ENCODE measurements at regions not wholly inside any gene's neighbourhood (a gene's known extent, or its start where the extent isn't known, plus 50 kb on each side); places are given as distances from the start of the nearest gene placed in this dataset.

DNA sequence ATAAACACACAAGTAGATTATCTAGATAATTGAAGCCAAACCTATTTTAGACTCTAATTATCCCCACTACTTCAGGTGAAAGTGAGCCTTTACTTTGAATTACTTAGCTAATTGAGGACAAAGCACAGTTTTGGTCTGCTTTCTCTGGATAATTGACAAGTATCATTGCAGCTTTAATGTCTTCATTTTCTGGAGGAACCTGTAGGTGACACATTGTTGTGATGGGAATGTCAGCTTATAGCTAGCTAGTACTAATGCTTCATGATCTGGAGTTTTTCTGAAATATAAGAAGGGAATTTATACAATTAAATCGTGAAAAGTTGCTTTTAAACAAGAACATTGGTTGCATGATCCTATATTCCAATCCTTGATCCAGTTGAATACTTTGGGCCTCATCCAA, 319.3 kb upstream of the CITED2 start:
- no peaks in the 10 kb centered on the region for H3F3A ChIP-seq (ENCODE audit: insufficient read depth)
- no peaks in the 10 kb centered on the region for H3K27me3 ChIP-seq (ENCODE audit: low read length)
- H3K9ac ChIP-seq (ENCODE audit: low read length): no peak overlapping the region
- H3K27ac ChIP-seq (ENCODE audit: low read depth, low read length): no peak overlapping the region
- H3K4me2 ChIP-seq (ENCODE audit: low read depth, low read length, poor library complexity, severe bottlenecking): no peak overlapping the region
- no peaks in the 10 kb centered on the region for H3K9me2 ChIP-seq (replicated peaks; ENCODE audit: insufficient read depth, low read length)
- no peaks in the 10 kb centered on the region for H4K20me1 ChIP-seq (ENCODE audit: low read depth, low read length)
- no peak overlapping the region for H2AFZ ChIP-seq (ENCODE audit: low read depth, low read length, severe bottlenecking)
- no peak overlapping the region for H3K4me3 ChIP-seq (ENCODE audit: insufficient read depth, low read length, poor library complexity, severe bottlenecking)
- no peaks in the 10 kb centered on the region for H3K9me3 ChIP-seq (ENCODE audit: insufficient read depth, low read length)
- TF ChIP-seq, protein P1, sequence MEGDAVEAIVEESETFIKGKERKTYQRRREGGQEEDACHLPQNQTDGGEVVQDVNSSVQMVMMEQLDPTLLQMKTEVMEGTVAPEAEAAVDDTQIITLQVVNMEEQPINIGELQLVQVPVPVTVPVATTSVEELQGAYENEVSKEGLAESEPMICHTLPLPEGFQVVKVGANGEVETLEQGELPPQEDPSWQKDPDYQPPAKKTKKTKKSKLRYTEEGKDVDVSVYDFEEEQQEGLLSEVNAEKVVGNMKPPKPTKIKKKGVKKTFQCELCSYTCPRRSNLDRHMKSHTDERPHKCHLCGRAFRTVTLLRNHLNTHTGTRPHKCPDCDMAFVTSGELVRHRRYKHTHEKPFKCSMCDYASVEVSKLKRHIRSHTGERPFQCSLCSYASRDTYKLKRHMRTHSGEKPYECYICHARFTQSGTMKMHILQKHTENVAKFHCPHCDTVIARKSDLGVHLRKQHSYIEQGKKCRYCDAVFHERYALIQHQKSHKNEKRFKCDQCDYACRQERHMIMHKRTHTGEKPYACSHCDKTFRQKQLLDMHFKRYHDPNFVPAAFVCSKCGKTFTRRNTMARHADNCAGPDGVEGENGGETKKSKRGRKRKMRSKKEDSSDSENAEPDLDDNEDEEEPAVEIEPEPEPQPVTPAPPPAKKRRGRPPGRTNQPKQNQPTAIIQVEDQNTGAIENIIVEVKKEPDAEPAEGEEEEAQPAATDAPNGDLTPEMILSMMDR (IDR thresholded peaks at IDR 0.05; ENCODE audit: insufficient read depth, low read length, poor library complexity, severe bottlenecking): no peak
- no peak for TF ChIP-seq EZH2phosphoT487 (conservative IDR thresholded peaks at IDR 0.05; ENCODE audit: low read length)
- H3K79me2 ChIP-seq (ENCODE audit: insufficient read depth, low read length): no peaks in the 10 kb centered on the region
- no peaks in the 10 kb centered on the region for H3K36me3 ChIP-seq (ENCODE audit: low read length)

DNA sequence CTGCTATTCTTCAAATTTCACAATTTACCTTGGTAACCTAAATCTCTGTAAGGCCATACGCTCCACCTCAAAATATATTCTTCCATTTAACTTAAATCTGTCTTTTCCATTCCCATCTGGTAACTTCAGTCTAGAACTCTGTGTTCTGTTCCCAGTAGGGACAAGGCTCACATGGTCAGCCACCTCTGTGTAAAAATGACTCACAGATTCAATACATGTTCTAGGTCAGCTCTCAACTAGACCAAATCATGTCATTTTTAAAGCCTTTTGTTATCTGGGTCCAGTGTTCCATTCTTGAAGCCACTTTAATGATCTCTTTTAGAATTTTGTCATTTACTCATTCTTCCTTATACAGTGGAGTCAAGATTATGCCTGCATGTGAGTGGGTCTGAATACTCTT, 315.6 kb upstream of the CITED2 start:
- Histone ChIP-seq H3K27ac (ENCODE audit: low read depth, low read length) (no peak overlapping the region), H2AFZ (ENCODE audit: low read depth, low read length, severe bottlenecking) (no peak overlapping the region), H3K9ac (ENCODE audit: low read length) (no peak overlapping the region), H3K4me3 (ENCODE audit: insufficient read depth, low read length, poor library complexity, severe bottlenecking) (no peak overlapping the region), H3K9me3 (ENCODE audit: insufficient read depth, low read length) (no peaks in the 10 kb centered on the region), H3K36me3 (ENCODE audit: low read length) (no peaks in the 10 kb centered on the region), H4K20me1 (ENCODE audit: low read depth, low read length) (no peaks in the 10 kb centered on the region), H3K4me2 (ENCODE audit: low read depth, low read length, poor library complexity, severe bottlenecking) (no peak overlapping the region), H3K79me2 (ENCODE audit: insufficient read depth, low read length) (no peaks in the 10 kb centered on the region), H3F3A (ENCODE audit: insufficient read depth) (no peaks in the 10 kb centered on the region), H3K9me2 (replicated peaks; ENCODE audit: insufficient read depth, low read length) (no peaks in the 10 kb centered on the region), H3K27me3 (ENCODE audit: low read length) (no peaks in the 10 kb centered on the region)
- TF ChIP-seq, protein P1 (IDR thresholded peaks at IDR 0.05; ENCODE audit: insufficient read depth, low read length, poor library complexity, severe bottlenecking): no peak
- TF ChIP-seq EZH2phosphoT487 (conservative IDR thresholded peaks at IDR 0.05; ENCODE audit: low read length): no peak

DNA sequence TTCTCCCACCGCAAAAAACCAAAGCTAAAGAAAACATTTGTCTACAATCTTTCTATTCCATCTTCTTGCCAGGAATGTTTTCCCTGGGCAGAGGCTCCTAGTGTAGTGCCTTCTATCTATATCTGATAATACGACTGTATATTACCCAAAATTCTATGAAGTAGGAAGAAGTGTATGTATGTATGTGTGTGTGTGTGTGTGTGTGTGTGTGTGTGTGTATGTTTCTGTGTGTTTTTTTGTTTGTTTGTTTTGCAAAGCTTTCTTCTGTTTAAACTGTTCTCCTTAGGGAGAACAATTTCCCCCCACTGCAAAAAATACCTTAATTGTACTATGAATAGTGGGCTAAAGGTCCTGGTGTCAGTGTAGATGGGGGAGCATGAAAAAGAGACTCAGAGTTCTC, 312.6 kb upstream of the CITED2 start:
- no peak overlapping the region for H3K27ac ChIP-seq (ENCODE audit: low read depth, low read length)
- H3K9ac ChIP-seq (ENCODE audit: low read length): no peak overlapping the region
- H2AFZ ChIP-seq (ENCODE audit: low read depth, low read length, severe bottlenecking): no peak overlapping the region
- H3K4me2 ChIP-seq (ENCODE audit: low read depth, low read length, poor library complexity, severe bottlenecking): no peak overlapping the region
- H3K27me3 ChIP-seq (ENCODE audit: low read length): no peaks in the 10 kb centered on the region
- H3K36me3 ChIP-seq (ENCODE audit: low read length): no peaks in the 10 kb centered on the region
- no peaks in the 10 kb centered on the region for H3K79me2 ChIP-seq (ENCODE audit: insufficient read depth, low read length)
- no peaks in the 10 kb centered on the region for H4K20me1 ChIP-seq (ENCODE audit: low read depth, low read length)
- TF ChIP-seq, protein P1 (IDR thresholded peaks at IDR 0.05; ENCODE audit: insufficient read depth, low read length, poor library complexity, severe bottlenecking): no peak
- no peak for TF ChIP-seq EZH2phosphoT487 (conservative IDR thresholded peaks at IDR 0.05; ENCODE audit: low read length)
- H3F3A ChIP-seq (ENCODE audit: insufficient read depth): no peaks in the 10 kb centered on the region
- H3K9me3 ChIP-seq (ENCODE audit: insufficient read depth, low read length): no peaks in the 10 kb centered on the region
- no peaks in the 10 kb centered on the region for H3K9me2 ChIP-seq (replicated peaks; ENCODE audit: insufficient read depth, low read length)
- no peak overlapping the region for H3K4me3 ChIP-seq (ENCODE audit: insufficient read depth, low read length, poor library complexity, severe bottlenecking)
